ENCODE measurements at regions not wholly inside any gene's neighbourhood (a gene's known extent, or its start where the extent isn't known, plus 50 kb on each side); places are given as distances from the start of the nearest gene placed in this dataset.
"Not testable (repeated sequence)": the region's sequence is repeated elsewhere in the genome, so short reads cannot be mapped to it uniquely, and the experiment has no call there.

DNA sequence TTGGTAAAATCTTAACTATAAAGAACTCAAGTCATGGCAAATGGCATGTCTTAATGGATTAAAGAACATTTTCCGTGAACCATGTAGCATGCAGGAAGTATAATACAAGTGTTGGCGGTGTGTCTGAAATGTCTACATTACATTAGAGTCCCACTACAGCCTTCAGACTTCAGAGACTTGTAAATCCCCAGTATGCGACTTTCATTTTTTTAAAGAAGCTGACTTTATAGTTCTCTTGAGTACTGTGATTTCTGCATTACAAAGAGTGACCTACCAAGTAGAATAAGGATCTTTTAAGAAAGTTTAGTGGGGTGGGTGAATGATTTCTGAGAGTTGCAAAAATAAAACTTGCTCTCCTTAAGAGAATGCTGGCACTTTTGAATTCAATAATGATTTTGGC lies 140.7 kb upstream of the FN1 start:
- DNase-seq = no peak

GRCh38 chr2:215573496-215573895 lies 137.6 kb upstream of the FN1 start:
- DNase-seq = no peak

- no peak for DNase-seq
Observed at GRCh38 chr2:215572341-215572848, 136.5 kb upstream of the FN1 start.

DNA sequence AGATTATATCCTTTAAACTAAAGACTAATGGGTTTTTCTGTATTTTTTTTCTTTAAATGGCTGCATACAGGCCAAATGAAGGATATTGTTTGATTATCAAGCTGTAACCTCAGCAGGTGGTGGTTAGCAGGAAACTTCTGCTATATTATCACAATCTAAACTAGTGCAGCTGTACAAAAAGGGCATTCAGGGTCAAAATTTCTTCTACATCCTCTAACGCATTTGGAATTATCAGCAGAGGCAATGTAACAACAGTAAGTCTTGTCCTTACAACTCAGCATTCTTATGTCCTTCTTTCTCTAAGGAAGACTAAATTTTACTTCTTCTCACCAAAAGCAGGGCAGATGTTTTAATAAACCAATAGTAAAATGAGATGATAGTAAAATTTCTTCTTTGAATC lies 135.8 kb upstream of the FN1 start:
- no peak for DNase-seq

- DNase-seq = no peak
Observed at GRCh38 chr2:215567504-215567903, 131.6 kb upstream of the FN1 start.

DNA sequence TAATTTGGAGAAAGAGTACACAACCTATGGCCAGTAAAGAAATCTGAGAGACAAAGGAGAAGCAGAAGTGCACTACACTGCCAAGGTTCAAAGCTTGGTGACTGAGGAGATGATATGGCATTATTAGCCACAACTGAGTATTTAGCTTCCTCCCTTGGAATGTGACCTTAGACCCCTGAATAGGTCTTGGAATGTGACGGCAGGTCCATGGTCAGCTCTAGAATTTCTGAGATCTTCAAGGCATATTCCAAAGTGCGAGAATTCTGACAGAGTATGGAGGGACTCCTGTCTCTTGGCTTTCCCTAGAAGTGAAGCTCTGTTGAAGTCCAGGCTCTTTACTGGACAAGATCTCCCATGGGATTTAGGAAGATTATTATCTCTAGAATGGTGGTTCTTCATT lies 130.0 kb upstream of the FN1 start:
- no peak for DNase-seq

- no peak for DNase-seq
Observed at GRCh38 chr2:215557701-215558100, 121.8 kb upstream of the FN1 start.

DNA sequence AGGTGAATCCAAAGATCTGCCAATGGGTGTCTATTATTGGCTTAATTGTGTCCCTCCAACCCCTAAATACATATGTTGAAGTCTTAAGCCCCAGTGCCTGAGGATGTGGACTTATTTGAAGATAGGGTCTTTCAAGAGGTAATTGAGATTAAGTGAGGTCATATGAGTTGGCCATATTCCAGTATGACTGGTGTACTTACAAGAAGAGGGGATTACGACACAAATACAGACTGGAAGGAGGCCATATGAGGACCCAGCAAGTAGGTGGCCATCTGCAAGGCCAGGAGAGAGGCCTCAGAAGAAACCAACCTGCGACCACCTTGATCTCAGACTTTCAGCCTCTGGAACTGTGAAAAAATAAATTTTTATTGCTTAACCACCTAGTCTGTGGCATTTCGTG lies 121.1 kb upstream of the FN1 start:
- DNase-seq = no peak

GRCh38 chr2:215554689-215555498 lies 119.0 kb upstream of the FN1 start:
- DNase-seq = no peak

GRCh38 chr2:215553946-215554345 lies 118.1 kb upstream of the FN1 start:
- no peak for DNase-seq

DNA sequence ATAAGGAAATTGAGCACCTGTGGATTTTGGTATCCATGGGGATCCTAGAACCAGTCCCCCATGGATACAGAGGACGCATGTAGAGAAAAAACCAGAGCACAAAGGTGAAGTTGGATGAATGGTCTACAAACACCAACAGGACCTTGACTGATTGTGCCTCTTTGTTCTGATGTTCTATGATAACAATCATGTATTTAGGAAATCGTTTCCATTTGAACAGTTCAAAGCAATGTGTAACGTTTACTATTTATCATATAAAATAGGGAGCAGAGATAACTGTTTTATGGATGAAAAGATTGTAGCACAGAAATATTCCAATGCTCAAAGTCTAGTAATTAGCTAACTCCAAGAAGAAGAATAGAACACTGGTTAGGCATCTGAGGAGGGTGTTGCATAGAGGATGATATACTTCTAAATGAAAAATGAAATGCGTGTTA lies 116.3 kb upstream of the FN1 start:
- DNase-seq = no peak

DNA sequence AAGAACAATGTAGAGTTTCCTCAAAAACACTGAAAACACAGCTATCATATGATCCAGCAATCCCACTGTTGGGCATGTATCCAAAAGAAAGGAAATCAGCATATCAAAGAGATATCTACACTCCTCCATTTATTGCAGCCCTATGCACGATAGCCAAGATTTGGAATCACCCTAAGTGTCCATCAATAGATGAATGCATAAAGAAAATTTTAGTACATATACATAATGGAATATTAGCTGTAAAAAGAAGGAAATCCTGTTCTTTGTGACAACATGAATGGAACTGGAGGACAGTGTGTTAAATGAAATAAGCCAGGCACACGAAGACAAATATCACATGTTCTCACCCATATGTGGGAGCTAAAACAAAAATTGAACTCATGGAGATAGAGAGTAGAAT lies 114.5 kb upstream of the FN1 start:
- DNase-seq = no peak

DNA sequence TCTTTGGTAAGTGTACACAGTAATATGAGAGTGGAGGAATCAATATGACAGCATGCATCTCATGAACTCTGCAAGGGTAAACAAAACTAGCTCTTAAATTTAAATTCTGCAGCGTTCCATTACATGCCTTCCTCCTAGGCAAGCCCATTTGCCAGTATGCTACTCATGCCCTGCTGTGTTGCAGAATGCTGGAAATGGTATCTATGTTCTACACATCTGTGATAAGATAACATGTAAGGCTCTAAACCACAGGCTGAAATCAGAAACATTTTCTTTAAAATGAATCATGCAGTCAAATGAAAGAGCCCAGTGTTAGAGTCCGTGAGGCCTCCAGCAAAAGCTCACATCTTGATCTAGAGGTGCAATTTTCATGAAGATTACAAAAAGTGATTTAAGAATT lies 112.8 kb upstream of the FN1 start:
- no peak for DNase-seq

DNA sequence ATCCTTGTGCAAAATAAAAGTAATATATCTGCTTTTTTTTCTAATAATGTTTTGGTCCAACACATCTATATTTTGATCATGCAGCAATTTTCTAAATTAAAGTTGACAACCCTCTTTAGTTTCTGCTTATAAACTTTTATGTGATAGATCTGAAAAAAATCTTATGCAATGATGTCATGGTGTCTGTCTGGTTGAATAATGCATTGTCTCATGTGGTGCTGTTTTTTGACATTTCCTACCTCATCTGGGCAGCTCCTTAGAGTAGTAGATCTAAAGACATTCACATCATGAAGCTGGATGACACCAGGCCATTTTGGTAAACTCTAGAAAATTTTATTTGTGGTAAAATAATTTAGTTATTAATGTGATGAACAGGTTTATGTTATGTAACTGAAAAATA lies 106.8 kb upstream of the FN1 start:
- no peak for DNase-seq

- DNase-seq = no peak
Observed at GRCh38 chr2:215540658-215541057, 104.8 kb upstream of the FN1 start.

- DNase-seq = no peak
Observed at GRCh38 chr2:215537611-215538010, 101.7 kb upstream of the FN1 start.

DNA sequence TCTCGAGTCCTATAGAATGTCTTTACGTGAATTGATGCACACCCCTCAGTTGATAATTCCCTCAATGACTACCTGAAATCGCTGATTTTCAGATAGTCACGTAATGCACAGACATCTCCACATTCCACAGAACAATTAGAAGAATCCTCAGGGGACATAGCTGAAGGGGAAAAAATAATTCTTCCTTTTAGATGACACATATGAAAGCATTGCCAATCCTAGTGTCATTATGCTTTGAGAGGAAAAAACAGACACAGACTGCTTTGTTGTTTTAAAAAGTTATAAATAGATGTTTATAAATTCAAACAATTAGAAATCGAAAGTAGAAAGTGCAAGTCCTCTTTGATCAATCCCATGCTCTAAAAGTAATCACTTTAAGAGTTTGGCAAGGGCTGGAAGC lies 100.6 kb upstream of the FN1 start:
- DNase-seq = no peak

GRCh38 chr2:215535741-215536140 lies 99.9 kb upstream of the FN1 start:
- no peak for DNase-seq

- no peak for DNase-seq
Observed at GRCh38 chr2:215535125-215535668, 99.3 kb upstream of the FN1 start.

DNA sequence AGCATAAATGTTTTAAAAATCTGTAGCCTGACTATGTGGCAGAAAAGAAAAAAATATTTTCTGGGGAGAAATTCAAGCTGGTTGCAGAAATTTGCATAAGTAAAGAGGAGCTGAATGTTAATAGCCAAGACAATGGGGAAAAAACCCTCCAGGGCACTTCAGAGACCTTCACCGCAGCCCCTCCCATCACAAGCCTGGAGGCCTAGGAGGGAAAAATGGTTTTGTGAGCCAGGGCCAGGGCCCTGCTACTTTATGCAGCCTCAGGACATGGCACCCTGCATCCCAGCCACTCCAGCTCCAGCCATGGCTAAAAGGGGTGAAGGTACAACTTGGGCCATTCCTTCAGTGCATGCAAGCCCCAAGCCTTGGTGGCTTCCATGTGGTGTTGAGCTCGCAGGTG lies 97.8 kb upstream of the FN1 start:
- not testable (repeated sequence) for DNase-seq

DNA sequence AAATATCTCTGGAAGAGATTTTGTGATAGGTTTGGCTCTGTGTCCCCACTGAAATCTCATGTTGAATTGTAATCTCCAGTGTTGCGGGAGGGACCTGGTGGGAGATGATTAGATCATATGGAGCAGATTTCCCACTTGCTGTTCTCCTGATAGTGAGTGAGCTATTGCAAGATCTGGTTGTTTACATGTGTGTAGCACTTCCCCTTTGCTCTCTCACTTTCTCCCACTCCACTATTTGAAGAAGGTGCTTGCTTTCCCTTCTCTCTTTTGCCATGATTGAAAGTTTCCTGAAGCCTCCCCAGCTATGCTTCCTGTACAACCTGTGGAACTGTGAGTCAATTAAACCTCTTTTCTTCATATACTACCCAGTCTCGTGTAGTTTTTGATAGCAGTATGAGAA lies 97.0 kb upstream of the FN1 start:
- no peak for DNase-seq

DNA sequence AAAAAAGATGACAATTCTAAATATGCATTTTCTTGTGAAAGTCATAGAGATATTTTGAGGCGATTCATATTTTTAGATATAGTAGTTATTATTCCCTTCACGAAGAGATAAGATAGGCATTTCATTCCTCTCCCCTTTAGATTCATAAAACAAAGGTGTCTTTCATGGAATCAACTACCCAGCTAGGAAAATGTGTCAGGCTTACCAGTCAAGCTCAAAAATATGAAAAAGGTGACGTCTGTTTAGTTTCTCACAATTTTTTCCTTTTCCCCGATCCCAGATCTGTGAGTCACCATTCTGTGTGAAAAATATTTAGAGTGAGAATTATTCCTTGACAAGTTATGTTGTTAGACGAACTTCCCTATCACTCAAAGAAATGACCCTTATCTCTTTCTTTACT lies 95.4 kb upstream of the FN1 start:
- no peak for DNase-seq

GRCh38 chr2:215530191-215530968 lies 94.5 kb upstream of the FN1 start:
- DNase-seq = no peak

- no peak for DNase-seq
Observed at GRCh38 chr2:215529271-215529670, 93.4 kb upstream of the FN1 start.
